ENCODE measurements at regions not wholly inside any gene's neighbourhood (a gene's known extent, or its start where the extent isn't known, plus 50 kb on each side); places are given as distances from the start of the nearest gene placed in this dataset.
"Not testable (repeated sequence)": the region's sequence is repeated elsewhere in the genome, so short reads cannot be mapped to it uniquely, and the experiment has no call there.

GRCh38 chr19:29054886-29055675, 157.9 kb downstream of the UQCRFS1 start:
- no peak for DNase-seq (ENCODE audit: low read depth in 2 of 2)

GRCh38 chr19:29048873-29049272, 164.1 kb downstream of the UQCRFS1 start:
- no peak for DNase-seq (ENCODE audit: low read depth in 2 of 2)

- no peak for DNase-seq (ENCODE audit: low read depth in 2 of 2)
Measured at GRCh38 chr19:29045679-29046254, 167.2 kb downstream of the UQCRFS1 start.

GRCh38 chr19:29044037-29044436, 168.9 kb downstream of the UQCRFS1 start:
- no peak for DNase-seq (ENCODE audit: low read depth in 2 of 2)

GRCh38 chr19:29042450-29042849, 170.5 kb downstream of the UQCRFS1 start:
- DNase-seq (ENCODE audit: low read depth in 2 of 2), result no peak

- no peak for DNase-seq (ENCODE audit: low read depth in 2 of 2)
Measured at GRCh38 chr19:29040951-29041350, 172.0 kb downstream of the UQCRFS1 start.

- DNase-seq (ENCODE audit: low read depth in 2 of 2), result no peak
Measured at GRCh38 chr19:29040292-29040691, 172.7 kb downstream of the UQCRFS1 start.

GRCh38 chr19:29039036-29039435, 173.9 kb downstream of the UQCRFS1 start:
- not testable (repeated sequence) for DNase-seq (ENCODE audit: low read depth in 2 of 2)

GRCh38 chr19:29031216-29031615, 181.7 kb downstream of the UQCRFS1 start:
- DNase-seq (ENCODE audit: low read depth in 2 of 2), result no peak

GRCh38 chr19:29029268-29029958, 183.5 kb downstream of the UQCRFS1 start:
- no peak for DNase-seq (ENCODE audit: low read depth in 2 of 2)

- no peak for DNase-seq (ENCODE audit: low read depth in 2 of 2)
Measured at GRCh38 chr19:29022599-29022998, 190.4 kb downstream of the UQCRFS1 start.

GRCh38 chr19:29022165-29022564, 190.8 kb downstream of the UQCRFS1 start:
- no peak for DNase-seq (ENCODE audit: low read depth in 2 of 2)

- no peak for DNase-seq (ENCODE audit: low read depth in 2 of 2)
Measured at GRCh38 chr19:29021232-29021916, 191.6 kb downstream of the UQCRFS1 start.

GRCh38 chr19:29019403-29019802, 193.5 kb downstream of the UQCRFS1 start:
- no peak for DNase-seq (ENCODE audit: low read depth in 2 of 2)

GRCh38 chr19:29018542-29018941, 194.4 kb downstream of the UQCRFS1 start:
- no peak for DNase-seq (ENCODE audit: low read depth in 2 of 2)

GRCh38 chr19:29017788-29018187, 195.2 kb downstream of the UQCRFS1 start:
- no peak for DNase-seq (ENCODE audit: low read depth in 2 of 2)

- no peak for DNase-seq (ENCODE audit: low read depth in 2 of 2)
Measured at GRCh38 chr19:29016926-29017760, 195.8 kb downstream of the UQCRFS1 start.

GRCh38 chr19:29016353-29016752, 196.6 kb downstream of the UQCRFS1 start:
- no peak for DNase-seq (ENCODE audit: low read depth in 2 of 2)

- DNase-seq (ENCODE audit: low read depth in 2 of 2), result no peak
Measured at GRCh38 chr19:29015569-29015968, 197.4 kb downstream of the UQCRFS1 start.

GRCh38 chr19:29014857-29015436, 198.0 kb downstream of the UQCRFS1 start:
- DNase-seq (ENCODE audit: low read depth in 2 of 2), result no peak

- DNase-seq (ENCODE audit: low read depth in 2 of 2), result no peak
Measured at GRCh38 chr19:29013988-29014387, 199.0 kb downstream of the UQCRFS1 start.
